Activated T-helper 17 cell treated with anti-CD3 and anti-CD28 coated beads, Interleukin-2, amount 50 U/mL, for 72 hours (primary cell): ENCODE measurements at regions not wholly inside any gene's neighbourhood (a gene's known extent, or its start where the extent isn't known, plus 50 kb on each side); places are given as distances from the start of the nearest gene placed in this dataset.

ENCODE experiments used
- ATAC-seq: fragments of 150-1000 bp; cut with Tn5 transposase; replicated peaks from 2 replicates; pipeline ENCODE4 v1.10.0; 2021; ENCODE audit warnings: mild to moderate bottlenecking, moderate library complexity
- H3K27ac Mint-ChIP-seq: one replicate; pipeline ENCODE4 v1.8.0; 2022; ENCODE audit warnings: mixed read lengths
- H3K27me3 Mint-ChIP-seq: one replicate; pipeline ENCODE4 v1.8.0; 2022; ENCODE audit warnings: mixed read lengths
- H3K36me3 Mint-ChIP-seq: one replicate; pipeline ENCODE4 v1.8.0; 2022; ENCODE audit warnings: low read depth, mild to moderate bottlenecking, mixed read lengths
- H3K4me1 Mint-ChIP-seq: one replicate; pipeline ENCODE4 v1.8.0; 2022; ENCODE audit warnings: mixed read lengths
- H3K4me3 Mint-ChIP-seq: one replicate; pipeline ENCODE4 v1.8.0; 2022; ENCODE audit warnings: mild to moderate bottlenecking, mixed read lengths
- H3K9me3 Mint-ChIP-seq: one replicate; pipeline ENCODE4 v1.8.0; 2022; ENCODE audit warnings: mixed read lengths

- no peaks in the 10 kb centered on the region for H3K4me1 Mint-ChIP-seq
- H3K4me3 Mint-ChIP-seq, result no peak overlapping the region
These were observed 87.2 kb upstream of the ETS2 start for GRCh38 chr21:38718481-38718880.

GRCh38 chr21:38720074-38720473 lies 85.7 kb upstream of the ETS2 start:
- Mint-ChIP-seq H3K4me1 (no peaks in the 10 kb centered on the region), H3K27ac (no peak overlapping the region), H3K36me3 (no peaks in the 10 kb centered on the region), H3K27me3 (peaks cover 19% of the 10 kb centered on the region), H3K4me3 (no peak overlapping the region), H3K9me3 (peaks cover 7% of the 10 kb centered on the region)
- ATAC-seq, result no peak

More at GRCh38 chr21:38718481-38718880, 87.2 kb upstream of the ETS2 start:
- Mint-ChIP-seq H3K9me3 (no peaks in the 10 kb centered on the region), H3K36me3 (no peaks in the 10 kb centered on the region), H3K27ac (no peak overlapping the region), H3K27me3 (peaks cover 18% of the 10 kb centered on the region)
- no peak for ATAC-seq

GRCh38 chr21:38721055-38721454 lies 84.7 kb upstream of the ETS2 start:
- peaks cover 14% of the 10 kb centered on the region for H3K27me3 Mint-ChIP-seq
- no peak overlapping the region for H3K27ac Mint-ChIP-seq
- no peaks in the 10 kb centered on the region for H3K36me3 Mint-ChIP-seq
- H3K4me1 Mint-ChIP-seq, result no peaks in the 10 kb centered on the region
- no peak for ATAC-seq
- H3K4me3 Mint-ChIP-seq, result no peak overlapping the region
- peaks cover 12% of the 10 kb centered on the region for H3K9me3 Mint-ChIP-seq

- Mint-ChIP-seq H3K9me3 (peaks cover 12% of the 10 kb centered on the region), H3K27ac (no peak overlapping the region), H3K4me3 (no peak overlapping the region), H3K4me1 (no peaks in the 10 kb centered on the region), H3K27me3 (peaks cover 14% of the 10 kb centered on the region), H3K36me3 (no peaks in the 10 kb centered on the region)
- ATAC-seq, result no peak
These were observed 83.8 kb upstream of the ETS2 start for GRCh38 chr21:38721958-38722357.

GRCh38 chr21:38725196-38726157 lies 80.3 kb upstream of the ETS2 start:
- Mint-ChIP-seq H3K4me1 (no peaks in the 10 kb centered on the region), H3K27ac (no peak overlapping the region), H3K9me3 (peaks cover 12% of the 10 kb centered on the region), H3K27me3 (peaks cover 18% of the 10 kb centered on the region), H3K4me3 (no peak overlapping the region), H3K36me3 (no peaks in the 10 kb centered on the region)
- no peak for ATAC-seq

GRCh38 chr21:38726482-38726881 lies 79.2 kb upstream of the ETS2 start:
- Mint-ChIP-seq H3K36me3 (no peaks in the 10 kb centered on the region), H3K27me3 (peaks cover 18% of the 10 kb centered on the region), H3K4me3 (no peak overlapping the region), H3K27ac (no peak overlapping the region), H3K4me1 (no peaks in the 10 kb centered on the region), H3K9me3 (peaks cover 12% of the 10 kb centered on the region)
- ATAC-seq, result no peak

- no peak overlapping the region for H3K27ac Mint-ChIP-seq
- no peak for ATAC-seq
- H3K9me3 Mint-ChIP-seq, result peaks cover 12% of the 10 kb centered on the region
- peaks cover 19% of the 10 kb centered on the region for H3K27me3 Mint-ChIP-seq
- no peak overlapping the region for H3K4me3 Mint-ChIP-seq
- H3K36me3 Mint-ChIP-seq, result no peaks in the 10 kb centered on the region
- peaks cover 5% of the 10 kb centered on the region for H3K4me1 Mint-ChIP-seq
These were observed 76.4 kb upstream of the ETS2 start for GRCh38 chr21:38729291-38729690.

GRCh38 chr21:38729754-38730379 lies 75.9 kb upstream of the ETS2 start:
- Mint-ChIP-seq H3K27me3 (peaks cover 15% of the 10 kb centered on the region), H3K4me3 (no peak overlapping the region), H3K9me3 (peaks cover 7% of the 10 kb centered on the region)

GRCh38 chr21:38733972-38734546 lies 71.7 kb upstream of the ETS2 start:
- ATAC-seq, result peak; percentile 67
- H3K4me1 Mint-ChIP-seq, result peaks cover 6% of the 10 kb centered on the region

More at GRCh38 chr21:38729754-38730379, 75.9 kb upstream of the ETS2 start:
- no peak overlapping the region for H3K27ac Mint-ChIP-seq
- H3K4me1 Mint-ChIP-seq, result peaks cover 6% of the 10 kb centered on the region
- no peak for ATAC-seq
- H3K36me3 Mint-ChIP-seq, result no peaks in the 10 kb centered on the region

GRCh38 chr21:38734646-38735365 lies 70.9 kb upstream of the ETS2 start:
- Mint-ChIP-seq H3K36me3 (no peaks in the 10 kb centered on the region), H3K9me3 (no peaks in the 10 kb centered on the region), H3K27me3 (peaks cover 22% of the 10 kb centered on the region), H3K4me1 (peaks cover 6% of the 10 kb centered on the region), H3K4me3 (peak overlapping the region; percentile 84), H3K27ac (no peak overlapping the region)
- ATAC-seq, result no peak

More at GRCh38 chr21:38733972-38734546, 71.7 kb upstream of the ETS2 start:
- H3K27me3 Mint-ChIP-seq, result peaks cover 24% of the 10 kb centered on the region
- H3K9me3 Mint-ChIP-seq, result no peaks in the 10 kb centered on the region
- no peaks in the 10 kb centered on the region for H3K36me3 Mint-ChIP-seq
- H3K4me3 Mint-ChIP-seq, result peak overlapping the region; percentile 84
- no peak overlapping the region for H3K27ac Mint-ChIP-seq

GRCh38 chr21:38735626-38736206 lies 70.0 kb upstream of the ETS2 start:
- Mint-ChIP-seq H3K36me3 (no peaks in the 10 kb centered on the region), H3K4me3 (no peak overlapping the region), H3K27me3 (peaks cover 19% of the 10 kb centered on the region), H3K9me3 (no peaks in the 10 kb centered on the region), H3K27ac (no peak overlapping the region), H3K4me1 (peaks cover 7% of the 10 kb centered on the region)
- ATAC-seq, result no peak

- peaks cover 15% of the 10 kb centered on the region for H3K4me1 Mint-ChIP-seq
- H3K4me3 Mint-ChIP-seq, result no peak overlapping the region
- H3K9me3 Mint-ChIP-seq, result no peaks in the 10 kb centered on the region
- no peak overlapping the region for H3K27ac Mint-ChIP-seq
- H3K36me3 Mint-ChIP-seq, result no peaks in the 10 kb centered on the region
- H3K27me3 Mint-ChIP-seq, result peaks cover 12% of the 10 kb centered on the region
- no peak for ATAC-seq
These were observed 65.6 kb upstream of the ETS2 start for GRCh38 chr21:38740090-38740489.

GRCh38 chr21:38741092-38741949 lies 64.4 kb upstream of the ETS2 start:
- no peak for ATAC-seq
- H3K36me3 Mint-ChIP-seq, result no peaks in the 10 kb centered on the region
- H3K27ac Mint-ChIP-seq, result no peak overlapping the region

More at GRCh38 chr21:38741092-38741949, 64.4 kb upstream of the ETS2 start:
- H3K27me3 Mint-ChIP-seq, result peaks cover 2% of the 10 kb centered on the region
- H3K4me1 Mint-ChIP-seq, result peaks cover 15% of the 10 kb centered on the region
- no peak overlapping the region for H3K4me3 Mint-ChIP-seq
- H3K9me3 Mint-ChIP-seq, result no peaks in the 10 kb centered on the region
